H1 (cell line): ENCODE measurements at regions not wholly inside any gene's neighbourhood (a gene's known extent, or its start where the extent isn't known, plus 50 kb on each side); places are given as distances from the start of the nearest gene placed in this dataset.

Source experiments
- CTCF ChIA-PET: fragments of 300-600 bp; sonication (Branson Sonifier 250); formaldehyde crosslinking; loops from one replicate; lab custom pipeline; 2021; ENCODE audit not compliant: partially characterized antibody; lab: Charles Lee
- POLR2A ChIA-PET: fragments of 300-600 bp; sonication (Branson Sonifier 250); formaldehyde crosslinking; loops from one replicate; lab custom pipeline; 2021; ENCODE audit warnings: inconsistent platforms; ENCODE audit not compliant: partially characterized antibody; lab: Charles Lee
- DNase-seq, 2 experiments: peaks; one replicate each; pipeline versions ENCODE4 v3.0.0 to v3.0.0-alpha.2; 2010 to 2022; ENCODE audit warnings: low spot score in 2 of 2, low read depth in 1 of 2, mixed read lengths in 1 of 2
- FAIRE-seq: peaks from 2 replicates; lab custom pipeline; 2011; peaks lifted over from hg19 to GRCh38; lab: Jason Lieb, UNC
- H2AFZ ChIP-seq: 2 replicates; pipeline ENCODE4 v1.8.1; 2012; ENCODE audit warnings: low read length, inconsistent platforms
- H2AK5ac ChIP-seq: 2 replicates; pipeline ENCODE4 v1.6.1; 2013; ENCODE audit warnings: low read depth, low read length
- H2BK120ac ChIP-seq: replicated peaks from 2 replicates; pipeline ENCODE3; 2013; ENCODE audit warnings: low read depth, low read length, inconsistent platforms
- H2BK12ac ChIP-seq: 2 replicates; pipeline ENCODE4 v1.6.1; 2013; ENCODE audit warnings: low read depth, low read length
- H2BK15ac ChIP-seq: 2 replicates; pipeline ENCODE4 v1.6.1; 2013; ENCODE audit warnings: low read length
- H2BK20ac ChIP-seq: 2 replicates; pipeline ENCODE4 v1.6.1; 2013; ENCODE audit warnings: low read length
- H2BK5ac ChIP-seq: 2 replicates; pipeline ENCODE4 v1.6.1; 2013; ENCODE audit warnings: low read depth, low read length
- H3K14ac ChIP-seq: 2 replicates; pipeline ENCODE4 v1.6.1; 2013; ENCODE audit warnings: inconsistent platforms; ENCODE audit not compliant: insufficient read length
- H3K18ac ChIP-seq: 2 replicates; pipeline ENCODE4 v1.6.1; 2013; ENCODE audit warnings: low read length; ENCODE audit errors: extremely low read depth
- H3K23ac ChIP-seq: 2 replicates; pipeline ENCODE4 v1.6.1; 2013; ENCODE audit warnings: inconsistent platforms; ENCODE audit not compliant: insufficient read length
- H3K23me2 ChIP-seq: 2 replicates; pipeline ENCODE4 v1.6.1; 2013; ENCODE audit warnings: low read depth, low read length
- H3K27ac ChIP-seq: 2 replicates; pipeline ENCODE4 v1.6.1; 2011; ENCODE audit warnings: low read depth, low read length, inconsistent platforms
- H3K27me3 ChIP-seq, 4 experiments: replicated peaks in 1 of 4; 1 replicate in 1 of 4; 2 replicates in 3 of 4; pipeline versions ENCODE4 v1.6.1 to v1.8.1; 2011 to 2013; ENCODE audit warnings: low read length in 3 of 4, mild to moderate bottlenecking in 3 of 4, inconsistent platforms in 2 of 4, mixed read lengths in 2 of 4, moderate library complexity in 1 of 4; ENCODE audit not compliant: control insufficient read depth in 3 of 4, insufficient read depth in 3 of 4; ENCODE audit errors: extremely low read depth in 1 of 4
- H3K36me3 ChIP-seq, 4 experiments: 2 replicates each; pipeline versions ENCODE4 v1.6.1 to v1.8.1; 2011 to 2013; ENCODE audit warnings: mild to moderate bottlenecking in 4 of 4, low read length in 3 of 4, moderate library complexity in 2 of 4, control low read depth in 1 of 4, inconsistent platforms in 1 of 4; ENCODE audit not compliant: insufficient read depth in 4 of 4, control insufficient read depth in 2 of 4
- H3K4ac ChIP-seq: replicated peaks from 2 replicates; pipeline ENCODE3; 2013; ENCODE audit warnings: low read length, low read depth, mixed read lengths, inconsistent platforms; ENCODE audit not compliant: insufficient read length
- H3K4me1 ChIP-seq, 4 experiments: replicated peaks in 1 of 4; 1 replicate in 1 of 4; 2 replicates in 3 of 4; pipeline versions ENCODE4 v1.6.1 to v1.8.1; 2011 to 2013; ENCODE audit warnings: low read length in 3 of 4, inconsistent platforms in 2 of 4, mixed read lengths in 1 of 4; ENCODE audit not compliant: insufficient read depth in 4 of 4, control insufficient read depth in 3 of 4
- H3K4me2 ChIP-seq, 2 experiments: 2 replicates each; pipeline versions ENCODE4 v1.6.1 to v1.8.1; 2011 to 2013; ENCODE audit warnings: low read depth in 2 of 2, low read length in 2 of 2, control low read depth in 1 of 2, inconsistent platforms in 1 of 2, mild to moderate bottlenecking in 1 of 2; ENCODE audit not compliant: insufficient read depth in 1 of 2
- H3K4me3 ChIP-seq, 4 experiments: fragments of 200-600, 300-600 bp in 1 of 4; sonication (generic), shearing (Covaris generic), sonication (Bioruptor Twin) in 1 of 4; 2 replicates each; pipeline versions ENCODE4 v1.5.1 to v1.8.1; 2011 to 2016; ENCODE audit warnings: low read length in 4 of 4, low read depth in 3 of 4, control low read depth in 2 of 4, inconsistent platforms in 2 of 4, mild to moderate bottlenecking in 2 of 4, mixed read lengths in 1 of 4, moderate library complexity in 1 of 4; ENCODE audit not compliant: insufficient read depth in 2 of 4; ENCODE audit errors: extremely low read depth in 1 of 4
- H3K56ac ChIP-seq: replicated peaks from 2 replicates; pipeline ENCODE3; 2013; ENCODE audit warnings: low read depth, mild to moderate bottlenecking, mixed read lengths, low read length, inconsistent platforms; ENCODE audit not compliant: insufficient read length
- H3K79me1 ChIP-seq: 2 replicates; pipeline ENCODE4 v1.6.1; 2013; ENCODE audit warnings: low read depth, low read length, control low read depth
- H3K79me2 ChIP-seq, 2 experiments: 2 replicates each; pipeline versions ENCODE4 v1.6.1 to v1.8.1; 2012 to 2013; ENCODE audit warnings: low read length in 2 of 2, mild to moderate bottlenecking in 2 of 2, inconsistent platforms in 1 of 2; ENCODE audit not compliant: insufficient read depth in 2 of 2, control insufficient read depth in 1 of 2
- H3K9ac ChIP-seq, 4 experiments: replicated peaks in 1 of 4; 1 replicate in 1 of 4; 2 replicates in 3 of 4; pipeline versions ENCODE4 v1.6.1 to v1.8.1; 2011 to 2013; ENCODE audit warnings: low read depth in 3 of 4, low read length in 3 of 4, control low read depth in 2 of 4, mild to moderate bottlenecking in 2 of 4, moderate library complexity in 2 of 4, inconsistent platforms in 1 of 4; ENCODE audit errors: extremely low read depth in 1 of 4
- H3K9me3 ChIP-seq, 2 experiments: 2 replicates each; pipeline versions ENCODE4 v1.6.1 to v1.8.1; 2012 to 2013; ENCODE audit warnings: mild to moderate bottlenecking in 2 of 2, moderate library complexity in 2 of 2, control low read depth in 1 of 2, inconsistent platforms in 1 of 2, low read depth in 1 of 2, low read length in 1 of 2, mixed read lengths in 1 of 2; ENCODE audit not compliant: insufficient read depth in 2 of 2
- H4K20me1 ChIP-seq, 2 experiments: replicated peaks in 1 of 2; 2 replicates each; pipeline versions ENCODE3 to v1.8.1; 2011 to 2013; ENCODE audit warnings: inconsistent platforms in 2 of 2, low read length in 2 of 2, mild to moderate bottlenecking in 1 of 2; ENCODE audit not compliant: insufficient read depth in 2 of 2, control insufficient read depth in 1 of 2
- H4K5ac ChIP-seq: 2 replicates; pipeline ENCODE4 v1.6.1; 2013; ENCODE audit warnings: low read length, low read depth, mixed read lengths, inconsistent platforms; ENCODE audit not compliant: insufficient read length
- H4K8ac ChIP-seq: 2 replicates; pipeline ENCODE4 v1.8.0; 2013; ENCODE audit warnings: mild to moderate bottlenecking, moderate library complexity, low read length, inconsistent platforms; ENCODE audit not compliant: insufficient read depth; ENCODE audit errors: extremely low read depth
- H4K91ac ChIP-seq: replicated peaks from 2 replicates; pipeline ENCODE3; 2013; ENCODE audit warnings: low read length, mixed read lengths, inconsistent platforms; ENCODE audit not compliant: insufficient read length
- GABPA ChIP-seq: IDR thresholded peaks from 2 replicates; pipeline ENCODE4 v1.6.1; 2011; ENCODE audit warnings: mild to moderate bottlenecking, low read length, moderate library complexity, borderline replicate concordance; ENCODE audit not compliant: insufficient read depth
- TCF12 ChIP-seq: IDR thresholded peaks from 2 replicates; pipeline ENCODE4 v1.6.1; 2011; ENCODE audit warnings: low read depth, mild to moderate bottlenecking, low read length
- WGBS, 2 experiments: shearing (Covaris generic) in 1 of 2; methylation state at CpG; one replicate each; pipeline versions ENCODE4 v1.1.6 to v1.1.7; 2013 to 2015; ENCODE audit warnings: low lambda C conversion rate in 2 of 2, mixed read lengths in 2 of 2, inconsistent platforms in 1 of 2, low coverage in 1 of 2, missing lambda C conversion rate in 1 of 2; ENCODE audit not compliant: insufficient replicate concordance in 2 of 2, insufficient coverage in 1 of 2, insufficient read length in 1 of 2; ENCODE audit errors: extremely low coverage in 1 of 2, missing lambda C conversion rate in 1 of 2; 5-methylcytosine and 5-hydroxymethylcytosine counted together

GRCh38 chrX:4825550-4825949 lies 1112.1 kb upstream of the PRKX start:
- CTCF ChIA-PET, result no interaction called here
- TF ChIP-seq GABPA (no peak), TCF12 (no peak)

More at GRCh38 chrX:4825550-4825949, 1112.1 kb upstream of the PRKX start:
- Histone ChIP-seq H2BK12ac (no peak overlapping the region), H3K9me3 (no peaks in the 10 kb centered on the region), H3K79me1 (no peaks in the 10 kb centered on the region), H4K5ac (no peak overlapping the region), H2BK15ac (no peak overlapping the region), H2AK5ac (no peak overlapping the region), H2BK5ac (no peak overlapping the region), H3K14ac (no peak overlapping the region), H3K23ac (no peak overlapping the region), H3K4ac (no peak overlapping the region), H3K9ac (no peak overlapping the region), H3K23me2 (no peaks in the 10 kb centered on the region), H3K27ac (no peak overlapping the region), H3K79me2 (no peaks in the 10 kb centered on the region), H3K4me1 (no peaks in the 10 kb centered on the region), H2BK120ac (no peak overlapping the region), H2BK20ac (no peak overlapping the region), H3K4me3 (no peak overlapping the region), H2AFZ (no peak overlapping the region), H3K36me3 (no peaks in the 10 kb centered on the region), H3K27me3 (no peaks in the 10 kb centered on the region), H4K8ac (no peak overlapping the region), H3K4me2 (no peak overlapping the region), H3K18ac (no peak overlapping the region), H4K91ac (no peak overlapping the region), H3K56ac (no peak overlapping the region), H4K20me1 (no peaks in the 10 kb centered on the region)
- POLR2A ChIA-PET, result no interaction called here
- DNase-seq (no peak), FAIRE-seq (no peak)
- WGBS, 2 experiments, result 90% methylated on average over 3 of the region's 3 CpGs; no CpG with 5 or more reads in 1 of the 2 experiments
